Right lobe of liver (tissue), 6 donors: ENCODE measurements at regions not wholly inside any gene's neighbourhood (a gene's known extent, or its start where the extent isn't known, plus 50 kb on each side); places are given as distances from the start of the nearest gene placed in this dataset.

Experiments used
- ATAC-seq, 4 donors: fragments of 200-7000 bp; cut with Tn5 transposase; one replicate each; pipeline ENCODE4 v1.9.1; 2020; ENCODE audit warnings: mild to moderate bottlenecking in 4 of 4, moderate library complexity in 4 of 4
- DNase-seq, 3 donors: peaks; one replicate each; pipeline ENCODE4 v3.0.0-alpha.2; 2020
- H3K27ac ChIP-seq, 3 donors: fragments of 200-600 bp; one replicate each; pipeline ENCODE4 v1.8.0; 2022
- H3K27me3 ChIP-seq, 2 donors: fragments of 200-600 bp; one replicate each; pipeline ENCODE4 v1.8.0; 2022
- H3K36me3 ChIP-seq, 4 donors: fragments of 200-600 bp; sonication (generic) in 1 of 4; one replicate each; pipeline versions ENCODE4 v1.5.1 to v1.8.0; 2017 to 2022; ENCODE audit warnings: control low read depth in 1 of 4
- H3K4me1 ChIP-seq, 4 donors: fragments of 200-600 bp; sonication (generic) in 1 of 4; one replicate each; pipeline versions ENCODE4 v1.5.1 to v1.8.0; 2017 to 2022; ENCODE audit warnings: control low read depth in 1 of 4
- H3K4me3 ChIP-seq, 3 donors: fragments of 200-600 bp; one replicate each; pipeline ENCODE4 v1.8.0; 2022
- H3K9me3 ChIP-seq, 4 donors: fragments of 200-600 bp; sonication (generic) in 1 of 4; one replicate each; pipeline versions ENCODE4 v1.5.1 to v1.8.0; 2017 to 2022; ENCODE audit warnings: control low read depth in 1 of 4
- POLR2A ChIP-seq: fragments of 450-650 bp; IDR thresholded peaks from one replicate; pipeline ENCODE4 v1.6.1; 2017; ENCODE audit warnings: antibody characterized with exemption, mild to moderate bottlenecking
- WGBS: methylation state at CpG from one replicate; pipeline ENCODE4 v1.1.6; 2018; ENCODE audit warnings: low coverage, low lambda C conversion rate; ENCODE audit not compliant: insufficient coverage; ENCODE audit errors: missing lambda C conversion rate; 5-methylcytosine and 5-hydroxymethylcytosine counted together
- intact Hi-C, 2 donors: fragments of 100-400 bp; cut with DNase I; formaldehyde crosslinking; loops; one replicate each; pipeline versions ENCODE4 v1.11.2 to v1.14.1; 2022
- TF ChIP-seq, protein P1 (sequence below), 4 donors: fragments of 200-600 bp in 3 of 4; fragments of 450-650 bp in 1 of 4; IDR thresholded peaks; one replicate each; pipeline versions ENCODE4 v1.5.1 to v1.8.0; 2016 to 2022; ENCODE audit warnings: antibody characterized with exemption in 4 of 4, mild to moderate bottlenecking in 2 of 4
- donor health status: DM: no; HTN: yes; CAD: no.
- donor health status: DM: no; HTN: no; CAD: no.
- donor health status: DM: no; HTN: no; CAD: no.
- donor health status: DM: no; HTN: yes; CAD: no.
- donor health status: DM: no; HTN: yes; CAD: no.

DNA sequence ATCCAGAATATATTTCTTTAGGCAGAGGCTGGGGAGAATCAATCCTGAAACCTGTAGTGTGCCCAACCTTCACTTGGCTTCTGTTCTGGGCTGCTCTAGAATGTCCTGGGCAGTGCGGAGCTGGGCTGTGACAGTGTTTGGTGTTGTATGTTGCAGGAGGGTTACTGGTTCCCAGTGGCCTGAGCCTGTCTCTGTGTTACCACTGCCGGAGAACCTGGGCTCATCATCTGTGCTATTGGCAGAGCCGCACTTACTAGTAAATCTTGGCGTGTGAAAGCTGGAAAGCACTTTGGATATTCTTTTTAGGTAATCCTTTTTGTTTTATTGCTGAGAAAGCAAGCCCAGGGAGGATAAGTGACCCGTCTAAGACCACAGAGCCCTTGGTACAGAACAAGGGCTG is 412.9 kb downstream of the SLC4A3 start:
- H3K4me3 ChIP-seq: no peak overlapping the region
- H3K9me3 ChIP-seq: no peaks in the 10 kb centered on the region
- 58% methylated on average over 5 of the region's 5 CpGs for WGBS
- intact Hi-C loops: no loop called here
- no peaks in the 10 kb centered on the region for H3K4me1 ChIP-seq
- no peak for DNase-seq
- no peaks in the 10 kb centered on the region for H3K36me3 ChIP-seq
- no peak overlapping the region for H3K27ac ChIP-seq
- H3K27me3 ChIP-seq: no peaks in the 10 kb centered on the region
- TF ChIP-seq, protein P1, sequence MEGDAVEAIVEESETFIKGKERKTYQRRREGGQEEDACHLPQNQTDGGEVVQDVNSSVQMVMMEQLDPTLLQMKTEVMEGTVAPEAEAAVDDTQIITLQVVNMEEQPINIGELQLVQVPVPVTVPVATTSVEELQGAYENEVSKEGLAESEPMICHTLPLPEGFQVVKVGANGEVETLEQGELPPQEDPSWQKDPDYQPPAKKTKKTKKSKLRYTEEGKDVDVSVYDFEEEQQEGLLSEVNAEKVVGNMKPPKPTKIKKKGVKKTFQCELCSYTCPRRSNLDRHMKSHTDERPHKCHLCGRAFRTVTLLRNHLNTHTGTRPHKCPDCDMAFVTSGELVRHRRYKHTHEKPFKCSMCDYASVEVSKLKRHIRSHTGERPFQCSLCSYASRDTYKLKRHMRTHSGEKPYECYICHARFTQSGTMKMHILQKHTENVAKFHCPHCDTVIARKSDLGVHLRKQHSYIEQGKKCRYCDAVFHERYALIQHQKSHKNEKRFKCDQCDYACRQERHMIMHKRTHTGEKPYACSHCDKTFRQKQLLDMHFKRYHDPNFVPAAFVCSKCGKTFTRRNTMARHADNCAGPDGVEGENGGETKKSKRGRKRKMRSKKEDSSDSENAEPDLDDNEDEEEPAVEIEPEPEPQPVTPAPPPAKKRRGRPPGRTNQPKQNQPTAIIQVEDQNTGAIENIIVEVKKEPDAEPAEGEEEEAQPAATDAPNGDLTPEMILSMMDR (IDR thresholded peaks at IDR 0.05): no peak
- no peak for TF ChIP-seq POLR2A
- ATAC-seq: no peak

DNA sequence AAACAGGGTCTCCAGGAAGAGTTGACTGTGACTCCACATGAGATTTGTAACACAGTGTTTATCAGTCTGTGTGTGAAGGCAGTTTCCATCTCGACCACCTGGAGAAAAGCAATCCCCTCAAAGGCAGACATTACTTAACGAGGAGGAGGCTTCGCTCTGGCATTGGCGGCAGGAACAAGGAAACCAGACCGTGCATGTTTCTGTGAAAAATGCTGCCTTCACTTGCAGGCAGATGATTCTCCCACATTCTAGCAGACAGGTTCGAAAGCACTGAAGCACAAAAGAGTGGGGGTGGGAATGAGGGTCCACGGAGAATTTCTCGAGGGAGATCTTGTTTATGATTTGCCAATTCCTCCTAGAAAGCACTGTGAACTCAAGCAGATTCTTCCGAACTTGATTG is 414.0 kb downstream of the SLC4A3 start:
- Histone ChIP-seq H3K4me1 (no peaks in the 10 kb centered on the region), H3K27me3 (no peaks in the 10 kb centered on the region), H3K27ac (no peak overlapping the region), H3K9me3 (no peaks in the 10 kb centered on the region), H3K36me3 (no peaks in the 10 kb centered on the region), H3K4me3 (no peak overlapping the region)
- 35% methylated on average over 9 of the region's 9 CpGs for WGBS
- intact Hi-C loops: no loop called here
- TF ChIP-seq, protein P1 (IDR thresholded peaks at IDR 0.05): no peak
- no peak for TF ChIP-seq POLR2A
- ATAC-seq: no peak
- no peak for DNase-seq

DNA sequence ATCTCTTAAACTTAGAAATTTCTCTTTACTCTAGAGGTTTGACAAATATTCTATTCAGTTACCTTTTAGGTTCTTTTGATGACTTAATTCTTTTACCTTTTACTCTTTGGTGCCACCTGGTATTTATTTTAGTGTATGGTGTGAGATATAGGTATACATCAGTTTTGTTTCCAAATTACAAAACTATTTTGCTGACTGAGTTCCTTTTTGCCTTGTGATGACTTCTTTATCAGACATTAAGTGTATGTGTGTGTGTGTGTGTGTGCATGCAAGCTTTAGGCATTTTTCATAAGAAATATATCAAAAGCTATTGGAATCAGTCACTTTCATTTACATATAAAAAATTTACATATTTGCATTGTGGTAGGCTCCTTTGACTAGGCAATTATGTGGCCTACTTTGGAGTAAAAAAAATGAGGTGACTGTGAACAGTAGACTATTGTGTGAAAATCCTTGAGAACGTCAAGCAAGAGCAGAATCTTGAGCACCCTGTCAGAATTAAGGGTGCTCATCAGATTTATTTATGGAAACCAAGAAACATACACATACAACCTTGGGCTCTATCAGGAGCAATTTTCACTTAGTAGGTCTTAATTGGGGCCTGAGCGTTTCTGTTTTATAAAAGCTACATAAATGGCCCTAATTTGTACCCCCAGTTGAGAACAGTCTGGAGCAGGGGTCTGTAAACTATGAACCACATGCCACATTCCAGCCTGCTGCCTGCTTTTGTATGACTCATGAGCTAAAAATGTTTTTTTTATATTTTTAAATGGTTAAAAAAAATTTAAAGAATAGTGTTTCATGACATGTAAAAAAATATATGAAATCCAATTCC is 415.9 kb downstream of the SLC4A3 start:
- H3K27me3 ChIP-seq: no peaks in the 10 kb centered on the region
- 23% methylated on average over 2 of the region's 2 CpGs for WGBS
- H3K36me3 ChIP-seq: no peaks in the 10 kb centered on the region
- intact Hi-C loops: no loop called here
- H3K9me3 ChIP-seq: no peaks in the 10 kb centered on the region
- H3K4me3 ChIP-seq: no peak overlapping the region
- TF ChIP-seq, protein P1 (IDR thresholded peaks at IDR 0.05): no peak
- TF ChIP-seq POLR2A: no peak
- no peak for ATAC-seq
- no peak for DNase-seq
- H3K27ac ChIP-seq: no peak overlapping the region
- no peaks in the 10 kb centered on the region for H3K4me1 ChIP-seq

DNA sequence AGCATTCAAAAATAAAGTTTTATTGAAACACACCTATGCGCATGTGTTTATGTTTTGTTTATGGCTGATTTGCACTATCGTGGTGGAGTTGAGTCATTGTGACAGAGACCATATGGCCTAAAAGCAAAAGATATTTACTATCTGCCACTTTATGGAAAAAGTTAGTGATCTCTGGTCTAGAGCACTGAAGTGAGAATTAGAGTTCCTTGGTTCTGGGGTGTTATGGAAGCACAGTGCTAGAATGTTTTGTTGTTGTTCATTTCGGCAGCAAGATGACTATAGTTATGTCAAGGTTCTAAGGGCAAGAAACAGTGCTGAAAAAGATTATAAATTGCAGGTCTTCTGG is 416.5 kb downstream of the SLC4A3 start:
- no peak overlapping the region for H3K27ac ChIP-seq
- no peaks in the 10 kb centered on the region for H3K9me3 ChIP-seq
- ATAC-seq (no peak), DNase-seq (no peak)
- H3K4me1 ChIP-seq: no peaks in the 10 kb centered on the region
- no peaks in the 10 kb centered on the region for H3K27me3 ChIP-seq
- H3K4me3 ChIP-seq: no peak overlapping the region
- no peaks in the 10 kb centered on the region for H3K36me3 ChIP-seq
- intact Hi-C loops: no loop called here
- TF ChIP-seq, protein P1 (IDR thresholded peaks at IDR 0.05): no peak
- TF ChIP-seq POLR2A: no peak
- WGBS: 74% methylated on average over 3 of the region's 3 CpGs
